HFF-Myc (cell line): ENCODE measurements at regions not wholly inside any gene's neighbourhood (a gene's known extent, or its start where the extent isn't known, plus 50 kb on each side); places are given as distances from the start of the nearest gene placed in this dataset.
"Not testable (repeated sequence)": the region's sequence is repeated elsewhere in the genome, so short reads cannot be mapped to it uniquely, and the experiment has no call there.

ENCODE experiments used
- DNase-seq: peaks from one replicate; pipeline ENCODE4 v3.0.0-alpha.2; 2011; ENCODE audit warnings: low read depth; ENCODE audit errors: extremely low read depth
- H3K4me3 ChIP-seq: replicated peaks from 2 replicates; pipeline ENCODE4 v1.5.1; 2011; ENCODE audit warnings: low read depth, mild to moderate bottlenecking, control low read depth, low read length
- TF ChIP-seq, protein P1 (sequence below): IDR thresholded peaks from 2 replicates; pipeline ENCODE4 v1.5.1; 2012; ENCODE audit warnings: mild to moderate bottlenecking, low read depth, low read length, control low read depth; ENCODE audit errors: missing control alignments

DNA sequence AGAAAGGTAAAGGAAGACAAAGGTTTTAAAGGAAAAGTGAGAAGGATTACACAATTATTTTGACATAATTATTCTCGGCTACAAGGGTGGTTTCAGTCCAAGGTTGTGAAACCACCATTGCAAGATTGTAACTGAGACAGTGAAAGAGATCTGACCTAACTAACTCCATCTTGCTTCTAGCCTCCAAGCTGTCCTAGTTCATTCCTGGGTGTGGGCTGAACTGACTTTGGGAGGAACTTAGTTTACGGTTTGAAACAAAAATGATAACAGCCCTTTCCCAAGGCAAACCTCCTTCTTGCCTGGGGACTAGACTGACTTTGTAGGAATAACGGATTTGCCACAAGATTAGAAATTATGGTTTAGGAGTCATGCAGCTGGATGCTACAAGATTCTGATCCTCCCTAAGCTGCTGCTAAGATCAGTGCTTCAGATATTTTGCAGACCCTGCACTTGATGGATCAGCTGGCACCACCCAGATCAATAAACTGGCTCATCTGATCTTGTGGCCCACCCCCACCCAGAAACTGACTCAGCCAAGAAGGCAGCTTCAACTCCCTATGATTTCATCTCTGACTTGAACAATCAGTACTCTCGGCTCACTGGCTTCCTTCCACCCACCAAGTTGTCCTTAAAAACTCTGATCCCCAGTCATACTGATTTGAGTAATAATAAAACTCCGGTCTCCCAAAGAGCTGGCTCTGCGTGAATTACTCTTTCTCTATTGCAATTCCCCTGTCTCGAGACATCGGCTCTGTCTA is 57.7 kb upstream of the AADACL2 start:
- no peak overlapping the region for H3K4me3 ChIP-seq
- DNase-seq: no peak
- TF ChIP-seq, protein P1, sequence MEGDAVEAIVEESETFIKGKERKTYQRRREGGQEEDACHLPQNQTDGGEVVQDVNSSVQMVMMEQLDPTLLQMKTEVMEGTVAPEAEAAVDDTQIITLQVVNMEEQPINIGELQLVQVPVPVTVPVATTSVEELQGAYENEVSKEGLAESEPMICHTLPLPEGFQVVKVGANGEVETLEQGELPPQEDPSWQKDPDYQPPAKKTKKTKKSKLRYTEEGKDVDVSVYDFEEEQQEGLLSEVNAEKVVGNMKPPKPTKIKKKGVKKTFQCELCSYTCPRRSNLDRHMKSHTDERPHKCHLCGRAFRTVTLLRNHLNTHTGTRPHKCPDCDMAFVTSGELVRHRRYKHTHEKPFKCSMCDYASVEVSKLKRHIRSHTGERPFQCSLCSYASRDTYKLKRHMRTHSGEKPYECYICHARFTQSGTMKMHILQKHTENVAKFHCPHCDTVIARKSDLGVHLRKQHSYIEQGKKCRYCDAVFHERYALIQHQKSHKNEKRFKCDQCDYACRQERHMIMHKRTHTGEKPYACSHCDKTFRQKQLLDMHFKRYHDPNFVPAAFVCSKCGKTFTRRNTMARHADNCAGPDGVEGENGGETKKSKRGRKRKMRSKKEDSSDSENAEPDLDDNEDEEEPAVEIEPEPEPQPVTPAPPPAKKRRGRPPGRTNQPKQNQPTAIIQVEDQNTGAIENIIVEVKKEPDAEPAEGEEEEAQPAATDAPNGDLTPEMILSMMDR: no peak

DNA sequence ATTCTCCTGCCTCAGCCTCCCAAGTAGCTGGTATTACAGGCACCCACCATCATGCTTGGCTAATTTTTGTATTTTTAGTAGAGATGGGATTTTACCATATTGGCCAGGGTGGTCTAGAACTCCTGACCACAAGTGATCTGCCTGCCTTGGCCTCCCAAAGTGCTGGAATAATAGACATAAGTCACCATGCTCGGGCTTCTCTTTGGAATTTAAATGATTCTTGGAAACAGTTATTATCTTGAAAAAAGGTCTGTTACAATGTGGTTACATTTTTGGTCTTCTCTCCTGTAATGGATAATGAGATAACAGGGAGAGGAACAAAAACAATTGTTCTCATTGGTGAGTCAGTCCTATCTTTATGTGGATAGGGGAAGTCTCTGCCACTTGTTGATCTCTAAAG is 59.8 kb upstream of the AADACL2 start:
- TF ChIP-seq, protein P1: no peak
- no peak for DNase-seq

DNA sequence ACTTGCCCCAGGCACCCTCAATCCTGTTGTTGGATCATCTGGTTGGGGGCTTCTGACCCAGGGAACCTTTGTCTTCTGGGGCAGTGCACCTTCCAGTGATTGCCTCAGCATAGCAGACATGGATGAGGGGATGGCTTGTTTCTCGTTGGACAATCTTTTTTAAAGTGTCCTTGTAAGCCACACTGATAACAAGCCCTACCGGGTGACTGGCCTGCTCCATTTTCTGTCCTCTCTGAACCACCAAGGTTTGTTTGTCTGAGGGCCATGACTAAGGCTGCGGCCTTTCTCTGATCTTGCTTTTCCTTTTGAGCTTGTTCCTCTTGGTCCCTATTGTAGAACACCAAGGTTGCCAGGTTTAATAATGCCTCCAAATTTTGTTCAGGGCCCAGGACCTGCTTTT is 66.0 kb upstream of the AADACL2 start:
- not testable (repeated sequence) for H3K4me3 ChIP-seq, DNase-seq

More for the DNA sequence above, 59.8 kb upstream of the AADACL2 start:
- H3K4me3 ChIP-seq: no peak overlapping the region

DNA sequence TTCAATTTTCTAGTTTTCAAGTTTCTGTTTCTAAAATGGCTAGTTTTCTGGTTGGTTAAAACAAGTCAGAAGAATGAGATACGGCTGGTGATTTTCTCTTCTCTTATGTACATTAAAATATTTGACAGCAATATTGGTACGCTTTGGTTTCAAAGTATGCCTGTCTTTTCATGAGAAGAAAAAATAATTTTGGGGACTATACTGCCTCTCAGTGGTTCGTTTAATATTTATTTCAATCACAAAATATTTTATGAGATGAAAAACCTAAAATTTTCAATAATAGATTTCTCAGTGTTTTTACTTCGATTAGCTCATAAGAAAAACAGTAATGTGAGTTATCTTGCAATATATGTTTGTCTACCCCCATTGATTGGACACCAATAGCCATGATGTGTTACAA is 72.8 kb upstream of the AADACL2 start:
- TF ChIP-seq, protein P1: no peak
- no peak overlapping the region for H3K4me3 ChIP-seq
- DNase-seq: no peak

DNA sequence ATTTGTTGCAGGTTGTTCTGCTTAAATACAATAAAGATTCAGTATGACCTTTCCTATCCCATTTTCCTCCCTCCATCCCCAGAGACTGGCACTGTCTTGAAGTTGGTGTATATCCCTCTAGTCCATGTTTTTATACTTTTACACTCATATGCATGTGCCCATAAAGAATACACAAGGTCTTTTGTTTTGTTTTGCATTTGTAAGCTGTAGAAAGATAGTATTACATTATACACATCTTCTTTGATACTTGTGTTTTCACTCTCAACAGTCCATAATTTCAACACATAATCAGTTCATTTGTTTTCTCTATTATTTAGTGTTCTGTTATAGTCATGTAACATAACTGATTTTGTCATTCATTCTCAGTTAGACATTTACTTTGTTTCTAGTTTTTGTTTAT is 88.7 kb upstream of the AADACL2 start:
- H3K4me3 ChIP-seq: no peak overlapping the region
- TF ChIP-seq, protein P1: no peak
- DNase-seq: no peak

DNA sequence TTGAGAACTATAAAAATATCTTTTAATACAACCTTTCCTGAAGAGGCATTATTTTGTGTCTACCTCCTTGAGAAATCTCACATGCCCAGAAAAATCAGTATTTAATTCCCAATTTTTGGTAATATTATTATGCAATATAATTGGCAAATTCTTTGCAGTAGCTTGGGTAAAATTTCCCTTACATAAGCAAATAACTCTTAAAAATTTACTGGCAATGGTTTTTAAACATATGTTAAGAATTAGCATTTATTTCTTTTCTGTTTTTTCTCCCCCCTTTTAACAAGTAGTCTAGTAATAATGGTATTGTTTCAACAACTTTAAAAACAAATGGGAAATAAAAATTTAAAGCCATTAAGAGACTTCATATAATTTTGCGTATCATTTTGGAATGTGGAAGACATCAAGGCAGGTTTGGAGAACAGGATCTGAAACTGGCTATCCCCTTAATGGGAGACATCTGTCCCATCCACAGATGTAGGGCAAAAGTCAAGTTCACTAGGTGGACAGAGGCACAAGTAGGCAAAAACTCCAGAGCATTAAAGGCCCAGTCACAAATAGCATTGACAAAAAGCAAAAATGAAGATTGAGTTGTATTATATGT is 89.6 kb upstream of the AADACL2 start:
- TF ChIP-seq, protein P1: no peak
- DNase-seq: no peak
- H3K4me3 ChIP-seq: no peak overlapping the region

DNA sequence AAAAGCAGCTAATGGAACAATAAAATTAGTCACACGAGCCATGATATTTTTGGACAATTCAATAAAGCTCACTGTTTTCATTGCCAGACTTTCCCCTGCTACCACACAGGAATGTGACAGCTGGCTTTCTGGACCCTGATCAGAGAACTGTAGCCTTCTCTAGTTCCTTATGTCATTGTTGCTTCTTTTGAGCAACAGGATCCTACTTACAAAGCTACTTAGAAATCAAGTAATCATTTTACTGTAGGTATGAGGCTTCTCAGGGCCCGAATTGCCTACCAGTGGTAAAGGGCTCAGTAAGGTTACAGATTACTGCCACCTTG is 94.3 kb upstream of the AADACL2 start:
- H3K4me3 ChIP-seq: no peak overlapping the region
- no peak for DNase-seq
- TF ChIP-seq, protein P1: no peak
